HG03521 (cell line): ENCODE measurements at regions not wholly inside any gene's neighbourhood (a gene's known extent, or its start where the extent isn't known, plus 50 kb on each side); places are given as distances from the start of the nearest gene placed in this dataset.
"Not testable (repeated sequence)": the region's sequence is repeated elsewhere in the genome, so short reads cannot be mapped to it uniquely, and the experiment has no call there.

Experiments used
- ATAC-seq: cut with Tn5 transposase; IDR thresholded peaks from one replicate; pipeline ENCODE4 v1.9.1; 2021; ENCODE audit warnings: mild to moderate bottlenecking, moderate library complexity; ENCODE audit not compliant: unreplicated experiment

- peak; percentile 62 for ATAC-seq
These were observed 5455.9 kb upstream of the TPTE start for GRCh38 chr21:5065240-5066211.

- ATAC-seq: not testable (repeated sequence)
These were observed 5454.6 kb upstream of the TPTE start for GRCh38 chr21:5066682-5067251.

DNA sequence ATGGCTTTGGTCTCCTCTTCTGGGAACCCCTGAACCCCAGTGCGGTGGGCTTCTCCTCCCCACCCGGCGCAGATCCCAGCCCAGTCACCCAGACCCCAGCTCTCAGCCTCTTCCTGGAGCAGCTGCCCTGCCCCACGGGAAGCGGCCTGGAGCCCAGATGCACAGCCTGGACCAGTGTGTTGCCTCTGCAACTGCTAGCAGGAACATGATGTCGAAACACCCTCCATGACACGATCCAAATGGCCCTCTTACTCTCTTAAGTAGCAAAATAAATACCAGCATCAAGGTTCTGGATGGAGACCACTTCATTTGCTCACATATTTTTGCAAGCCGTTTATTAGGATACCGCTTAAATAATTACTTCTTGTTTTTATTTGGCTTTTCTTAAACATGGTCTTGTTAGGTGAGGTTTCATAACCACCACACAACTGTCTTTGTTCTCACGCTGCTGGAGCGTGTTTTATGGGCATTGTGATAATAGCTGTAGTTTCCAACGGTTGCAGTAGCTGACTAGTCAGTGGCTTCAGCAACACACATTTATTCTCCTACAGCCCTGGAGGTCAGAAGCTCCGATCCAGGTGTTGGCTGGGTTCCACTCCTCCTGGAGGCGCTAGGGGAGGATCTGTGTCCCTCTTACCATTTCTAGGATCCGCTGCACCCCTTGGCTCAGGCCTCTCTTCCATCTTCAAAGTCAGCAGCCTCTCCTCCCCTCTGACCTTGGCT is 5453.9 kb upstream of the TPTE start:
- not testable (repeated sequence) for ATAC-seq

DNA sequence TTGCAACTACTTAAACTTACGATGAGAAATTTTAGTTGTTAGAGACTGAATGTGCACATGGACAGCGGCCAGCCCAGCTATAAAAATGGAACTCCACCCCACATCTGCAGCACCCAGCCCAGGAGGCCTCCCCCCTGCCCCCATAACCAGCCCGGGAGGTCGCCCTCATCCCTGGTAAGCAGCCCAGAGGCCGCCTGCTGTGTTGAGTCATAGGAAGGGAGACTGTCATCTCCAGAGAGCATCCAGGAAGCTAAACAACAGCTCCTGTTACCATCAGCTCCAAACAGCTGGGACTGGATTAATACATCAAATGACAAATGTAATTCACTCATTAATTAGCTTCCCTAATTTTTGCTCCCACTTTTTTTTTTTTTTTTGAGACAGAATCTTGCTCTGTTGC is 5452.7 kb upstream of the TPTE start:
- not testable (repeated sequence) for ATAC-seq

DNA sequence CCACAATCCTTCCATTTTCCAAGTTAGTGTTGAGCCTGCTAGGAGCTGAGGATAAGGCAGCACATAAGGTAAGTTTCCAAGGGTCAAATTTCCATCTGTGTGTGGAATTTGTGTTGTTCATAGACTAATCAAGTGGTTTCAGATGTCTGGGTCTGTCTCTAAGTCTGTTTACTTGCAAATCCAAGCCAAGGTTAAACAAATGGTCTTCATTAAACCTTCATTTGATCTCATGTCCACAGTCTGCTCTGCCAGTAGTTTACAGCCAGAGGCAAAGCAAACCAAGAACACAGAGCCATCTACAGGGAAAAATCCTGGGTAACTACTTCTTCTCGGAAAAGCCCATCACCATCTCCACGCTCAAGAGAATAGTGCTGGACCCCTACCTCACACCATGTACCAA is 5450.2 kb upstream of the TPTE start:
- not testable (repeated sequence) for ATAC-seq

DNA sequence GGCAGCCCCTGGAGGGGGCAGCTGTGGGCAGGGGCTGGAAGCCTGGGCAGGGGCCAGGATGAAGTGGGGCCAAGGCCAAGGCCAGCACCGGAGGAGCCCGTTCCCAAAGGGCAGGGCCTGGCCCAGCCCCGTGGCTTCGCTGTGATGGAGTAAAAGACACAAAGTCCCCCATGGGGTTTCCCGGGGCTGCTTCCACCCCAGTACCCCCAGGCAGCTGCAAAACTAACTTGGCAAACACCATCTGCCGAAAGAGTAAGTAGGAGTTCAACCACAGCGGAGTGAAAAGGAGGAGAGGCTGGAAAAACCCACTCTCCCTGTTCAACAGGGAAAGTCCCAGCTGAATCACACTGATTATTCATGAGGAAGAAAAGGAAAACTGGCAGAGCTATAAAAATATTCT is 5444.5 kb upstream of the TPTE start:
- not testable (repeated sequence) for ATAC-seq

- ATAC-seq: not testable (repeated sequence)
These were observed 5442.0 kb upstream of the TPTE start for GRCh38 chr21:5079361-5079760.

GRCh38 chr21:5080015-5080414 is 5441.4 kb upstream of the TPTE start:
- not testable (repeated sequence) for ATAC-seq

DNA sequence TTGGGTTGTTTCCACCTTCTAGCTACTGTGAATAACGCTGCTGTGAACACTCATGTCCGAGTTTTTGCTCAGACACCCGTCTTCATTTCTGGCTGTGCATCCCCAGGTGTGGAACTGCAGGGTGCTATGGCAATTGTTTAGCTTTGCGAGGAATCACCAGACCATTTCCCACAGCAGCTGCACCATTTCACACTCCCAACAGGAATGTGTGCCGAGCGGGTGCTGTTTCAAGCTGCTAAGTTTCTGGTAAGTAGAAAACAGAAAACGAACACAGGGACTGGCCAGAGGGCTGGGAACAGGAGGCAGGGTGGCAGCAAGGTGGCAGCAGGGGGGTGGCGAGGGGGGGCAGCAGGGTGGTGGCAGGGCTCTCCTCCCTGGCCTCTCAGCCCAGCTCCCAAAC is 5437.1 kb upstream of the TPTE start:
- ATAC-seq: not testable (repeated sequence)

GRCh38 chr21:5085456-5085855 is 5435.9 kb upstream of the TPTE start:
- not testable (repeated sequence) for ATAC-seq

GRCh38 chr21:5086416-5086815 is 5435.0 kb upstream of the TPTE start:
- not testable (repeated sequence) for ATAC-seq

GRCh38 chr21:5088820-5089219 is 5432.6 kb upstream of the TPTE start:
- ATAC-seq: not testable (repeated sequence)

GRCh38 chr21:5089399-5090089 is 5431.8 kb upstream of the TPTE start:
- ATAC-seq: not testable (repeated sequence)

- not testable (repeated sequence) for ATAC-seq
These were observed 5431.0 kb upstream of the TPTE start for GRCh38 chr21:5090132-5091079.

DNA sequence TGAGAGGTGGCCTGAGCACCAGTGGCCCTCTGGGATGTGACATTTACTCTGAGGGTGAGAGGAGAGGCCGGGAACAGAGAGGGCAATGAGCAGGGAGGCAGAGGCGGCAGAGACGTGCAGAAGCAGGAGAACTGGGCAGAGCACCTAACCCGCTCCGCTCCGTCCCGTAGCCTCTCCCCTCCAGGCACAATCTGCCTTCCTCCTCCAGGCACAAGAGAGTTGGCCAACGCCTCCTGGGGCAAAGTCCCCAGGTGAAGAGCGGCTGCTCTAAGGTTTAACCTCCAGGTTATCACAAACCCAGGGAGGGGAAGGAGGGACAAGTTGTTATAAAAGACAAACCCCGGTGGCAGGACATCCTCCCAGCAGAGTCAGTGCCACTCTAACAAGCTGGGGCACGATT is 5430.1 kb upstream of the TPTE start:
- not testable (repeated sequence) for ATAC-seq

- not testable (repeated sequence) for ATAC-seq
These were observed 5425.8 kb upstream of the TPTE start for GRCh38 chr21:5095628-5096027.

- ATAC-seq: not testable (repeated sequence)
These were observed 5423.2 kb upstream of the TPTE start for GRCh38 chr21:5098010-5098743.

GRCh38 chr21:5100604-5101174 is 5420.7 kb upstream of the TPTE start:
- ATAC-seq: not testable (repeated sequence)

GRCh38 chr21:5101749-5102148 is 5419.6 kb upstream of the TPTE start:
- not testable (repeated sequence) for ATAC-seq
